ENCODE measurements at regions not wholly inside any gene's neighbourhood (a gene's known extent, or its start where the extent isn't known, plus 50 kb on each side); places are given as distances from the start of the nearest gene placed in this dataset.

- Histone ChIP-seq H3K14ac (ENCODE audit: insufficient read depth, low read length) (no peak overlapping the region), H4K8ac (replicated peaks; ENCODE audit: insufficient read length, low read depth, low read length) (no peak overlapping the region), H4K5ac (ENCODE audit: insufficient read length, low read depth, low read length) (no peak overlapping the region), H4K20me1 (ENCODE audit: control insufficient read depth, insufficient read depth, insufficient read length) (no peaks in the 10 kb centered on the region), H3K4me1 (ENCODE audit: insufficient read depth, low read length) (no peaks in the 10 kb centered on the region), H2BK20ac (ENCODE audit: low read depth, low read length, poor library complexity, severe bottlenecking) (no peak overlapping the region), H3K18ac (ENCODE audit: insufficient read length, low read depth, low read length) (no peak overlapping the region), H3T11ph (ENCODE audit: low read length) (no peak overlapping the region), H3K27ac (ENCODE audit: insufficient read length, low read depth, low read length) (no peak overlapping the region), H3K79me1 (ENCODE audit: insufficient read depth, low read depth, low read length, poor library complexity, severe bottlenecking) (no peaks in the 10 kb centered on the region), H3K23ac (ENCODE audit: insufficient read length, low read depth, low read length) (no peak overlapping the region), H4K91ac (ENCODE audit: insufficient read length, low read depth, low read length) (no peak overlapping the region), H3K4ac (ENCODE audit: low read depth, low read length) (no peak overlapping the region), H2BK5ac (ENCODE audit: insufficient read length, low read length) (no peak overlapping the region), H3K27me3 (ENCODE audit: insufficient read depth, low read length) (no peaks in the 10 kb centered on the region), H3K79me2 (ENCODE audit: insufficient read depth, low read length) (no peaks in the 10 kb centered on the region), H2BK15ac (ENCODE audit: low read depth, low read length) (no peak overlapping the region), H2AK5ac (ENCODE audit: insufficient read length, low read length) (no peak overlapping the region), H2BK12ac (ENCODE audit: insufficient read length, low read depth, low read length) (no peak overlapping the region), H3K56ac (ENCODE audit: insufficient read length, low read depth, low read length) (no peak overlapping the region), H3K9me3 (ENCODE audit: control insufficient read depth, low read depth, low read length) (no peaks in the 10 kb centered on the region), H3K4me2 (ENCODE audit: insufficient read depth, insufficient read length, low read length) (no peak overlapping the region), H3K23me2 (ENCODE audit: insufficient read length, low read depth, low read length, poor library complexity, severe bottlenecking) (no peaks in the 10 kb centered on the region), H3K9ac (ENCODE audit: extremely low read depth, insufficient read length, low read length) (no peak overlapping the region), H2BK120ac (ENCODE audit: low read depth, low read length, poor library complexity, severe bottlenecking) (no peak overlapping the region), H2AFZ (ENCODE audit: low read length) (no peak overlapping the region)
- no peak overlapping the region for H3K4me3 Mint-ChIP-seq
- no peak for TF ChIP-seq CTCF (conservative IDR thresholded peaks at IDR 0.05)
- peaks cover 0 to 6% of the 10 kb centered on the region in 2 experiments; a peak in 2 of 4 replicates for H3K4me1 Mint-ChIP-seq
- no peaks in the 10 kb centered on the region for H3K27me3 Mint-ChIP-seq (ENCODE audit: low read depth)
- no CpG with 5 or more reads among the region's 1 CpG for WGBS (ENCODE audit: extremely low coverage, insufficient read length, low lambda C conversion rate)
- H3K9me3 Mint-ChIP-seq: no peaks in the 10 kb centered on the region; a peak in 1 of 5 replicates
- H3K27ac Mint-ChIP-seq: no peak overlapping the region
- no peak for DNase-seq
- H3K36me3 Mint-ChIP-seq (ENCODE audit: insufficient read depth in 1 of 3, low read depth in 3 of 3): peaks cover 0 to 2% (median 0%) of the 10 kb centered on the region in 3 experiments; a peak in 1 of 7 replicates
Measured at GRCh38 chr18:42611134-42611533, 504.4 kb downstream of the RIT2 start.
